Spleen (tissue), 11 donors: ENCODE measurements at regions not wholly inside any gene's neighbourhood (a gene's known extent, or its start where the extent isn't known, plus 50 kb on each side); places are given as distances from the start of the nearest gene placed in this dataset.
"Not testable (repeated sequence)": the region's sequence is repeated elsewhere in the genome, so short reads cannot be mapped to it uniquely, and the experiment has no call there.

Experiments used
- DNase-seq: peaks from one replicate; pipeline ENCODE4 v3.0.0-alpha.2; 2020
- H3K27ac ChIP-seq, 8 donors: fragments of 200-600 bp; sonication (generic) in 7 of 8; 1 replicate in 4 of 8; 2 replicates in 4 of 8; pipeline versions ENCODE4 v1.5.0 to v1.8.0; 2016 to 2021; ENCODE audit warnings: inconsistent platforms in 4 of 8, mild to moderate bottlenecking in 4 of 8, moderate library complexity in 1 of 8
- H3K27me3 ChIP-seq, 7 donors: fragments of 200-600 bp; sonication (generic) in 6 of 7; replicated peaks in 1 of 7; 1 replicate in 4 of 7; 2 replicates in 3 of 7; pipeline versions ENCODE4 v1.5.0 to v1.8.0; 2016 to 2021; ENCODE audit warnings: inconsistent platforms in 3 of 7, mild to moderate bottlenecking in 1 of 7
- H3K36me3 ChIP-seq, 6 donors: fragments of 200-600 bp; sonication (generic) in 5 of 6; 1 replicate in 4 of 6; 2 replicates in 2 of 6; pipeline versions ENCODE4 v1.5.0 to v1.8.0; 2016 to 2021; ENCODE audit warnings: inconsistent platforms in 2 of 6
- H3K4me1 ChIP-seq, 6 donors: fragments of 200-600 bp; sonication (generic) in 5 of 6; 1 replicate in 3 of 6; 2 replicates in 3 of 6; pipeline versions ENCODE4 v1.5.0 to v1.8.0; 2016 to 2021; ENCODE audit warnings: inconsistent platforms in 3 of 6
- H3K4me3 ChIP-seq, 8 donors: fragments of 200-600 bp; sonication (generic) in 7 of 8; 1 replicate in 4 of 8; 2 replicates in 4 of 8; pipeline versions ENCODE4 v1.5.0 to v1.8.0; 2016 to 2021; ENCODE audit warnings: inconsistent platforms in 4 of 8, mild to moderate bottlenecking in 4 of 8, moderate library complexity in 2 of 8
- H3K9me3 ChIP-seq, 8 donors: fragments of 200-600 bp; sonication (generic) in 7 of 8; 1 replicate in 4 of 8; 2 replicates in 4 of 8; pipeline versions ENCODE4 v1.5.0 to v1.8.0; 2016 to 2021; ENCODE audit warnings: inconsistent platforms in 4 of 8
- CTCF ChIP-seq, 11 experiments: fragments of 200-600 bp in 7 of 11; fragments of 450-650 bp in 4 of 11; sonication (generic) in 4 of 11; IDR thresholded peaks in 8 of 11; conservative IDR thresholded peaks in 3 of 11; 1 replicate in 7 of 11; 2 replicates in 4 of 11; pipeline versions ENCODE4 v1.4.0 to v1.8.0; 2016 to 2021; ENCODE audit warnings: antibody characterized with exemption in 11 of 11, inconsistent platforms in 4 of 11, mild to moderate bottlenecking in 1 of 11
- POLR2A ChIP-seq, 3 donors: fragments of 450-650 bp; IDR thresholded peaks; one replicate each; pipeline ENCODE4 v1.5.1; 2017; ENCODE audit warnings: antibody characterized with exemption in 3 of 3, mild to moderate bottlenecking in 1 of 3
- POLR2AphosphoS5 ChIP-seq, 3 donors: sonication (generic); formaldehyde crosslinking; IDR thresholded peaks; one replicate each; pipeline ENCODE4 v1.5.1; 2017; ENCODE audit warnings: antibody characterized with exemption in 3 of 3
- WGBS, 5 donors: extraction: QIAGEN DNeasy Blood & Tissue Kit in 3 of 5; methylation state at CpG; one replicate each; pipeline versions ENCODE4 v1.1.5 to v1.1.7; 2013 to 2018; 5-methylcytosine and 5-hydroxymethylcytosine counted together
- intact Hi-C: fragments of 100-400 bp; cut with DNase I; formaldehyde crosslinking; loops from one replicate; pipeline ENCODE4 v1.15.0; 2023; ENCODE audit warnings: low total_unique reads
- donor health status: healthy with polysubstance abuse.
- donor health status: DM: no; HTN: no; CAD: no; lungs with moderate emphysema.
- donor health status: DM: no; HTN: no; CAD: no.
- donor health status: Bipolar disorder and iron deficiency.
- donor health status: healthy.
- donor health status: DM: no; HTN: no; CAD: no.
- donor health status: DM: yes; HTN: yes; CAD: no.

- Histone ChIP-seq H3K27ac (no peak overlapping the region), H3K9me3 (no peaks in the 10 kb centered on the region), H3K27me3 (no peaks in the 10 kb centered on the region), H3K4me1 (no peaks in the 10 kb centered on the region), H3K4me3 (no peak overlapping the region), H3K36me3 (no peaks in the 10 kb centered on the region)
- no peak for DNase-seq
- intact Hi-C loops: no loop called here
- WGBS, 5 donors: 80 to 87% (median 84%) methylated on average over 5 of the region's 5 CpGs
- TF ChIP-seq POLR2A (IDR thresholded peaks at IDR 0.05) (no peak), CTCF (IDR thresholded peaks at IDR 0.05 in 8 of 11, conservative IDR thresholded peaks at IDR 0.05 in 3 of 11) (no peak), POLR2AphosphoS5 (IDR thresholded peaks at IDR 0.05) (no peak)
Observed at GRCh38 chr9:16063241-16063591, 510.4 kb downstream of the CCDC171 start.

- 87 to 94% (median 90%) methylated on average over 8 of the region's 8 CpGs for WGBS, 5 donors
- intact Hi-C loops: no loop called here
- Histone ChIP-seq H3K27ac (no peak overlapping the region), H3K4me3 (no peak overlapping the region), H3K4me1 (no peaks in the 10 kb centered on the region), H3K9me3 (peaks cover 0 to 3% (median 0%) of the 10 kb centered on the region in 8 donors), H3K27me3 (no peaks in the 10 kb centered on the region), H3K36me3 (no peaks in the 10 kb centered on the region)
- no peak for TF ChIP-seq POLR2AphosphoS5 (IDR thresholded peaks at IDR 0.05)
- TF ChIP-seq POLR2A (IDR thresholded peaks at IDR 0.05): no peak
- no peak for TF ChIP-seq CTCF (IDR thresholded peaks at IDR 0.05 in 8 of 11, conservative IDR thresholded peaks at IDR 0.05 in 3 of 11)
- no peak for DNase-seq
Observed at GRCh38 chr9:16064771-16065170, 511.9 kb downstream of the CCDC171 start.

- H3K27ac ChIP-seq, intact Hi-C loops, H3K27me3 ChIP-seq, H3K4me3 ChIP-seq, H3K36me3 ChIP-seq, H3K9me3 ChIP-seq, DNase-seq, H3K4me1 ChIP-seq: not testable (repeated sequence)
- WGBS, 5 donors: 52 to 79% (median 61%) methylated on average over 3 to 6 of the region's 6 CpGs
Observed at GRCh38 chr9:16066201-16066600, 513.4 kb downstream of the CCDC171 start.

GRCh38 chr9:16068476-16068875 is 515.6 kb downstream of the CCDC171 start:
- 89 to 95% (median 92%) methylated on average over 9 of the region's 9 CpGs for WGBS, 5 donors
- H3K27ac ChIP-seq: no peak overlapping the region
- intact Hi-C loops: no loop called here
- H3K36me3 ChIP-seq: no peaks in the 10 kb centered on the region
- no peak overlapping the region for H3K4me3 ChIP-seq
- DNase-seq: no peak
- TF ChIP-seq POLR2AphosphoS5 (IDR thresholded peaks at IDR 0.05) (no peak), POLR2A (IDR thresholded peaks at IDR 0.05) (no peak), CTCF (IDR thresholded peaks at IDR 0.05 in 8 of 11, conservative IDR thresholded peaks at IDR 0.05 in 3 of 11) (no peak)
- peaks cover 0 to 3% (median 0%) of the 10 kb centered on the region in 8 donors for H3K9me3 ChIP-seq
- no peaks in the 10 kb centered on the region for H3K27me3 ChIP-seq
- no peaks in the 10 kb centered on the region for H3K4me1 ChIP-seq

GRCh38 chr9:16069249-16069648 is 516.4 kb downstream of the CCDC171 start:
- TF ChIP-seq POLR2A (IDR thresholded peaks at IDR 0.05) (no peak), POLR2AphosphoS5 (IDR thresholded peaks at IDR 0.05) (no peak), CTCF (IDR thresholded peaks at IDR 0.05 in 8 of 11, conservative IDR thresholded peaks at IDR 0.05 in 3 of 11) (no peak)
- Histone ChIP-seq H3K9me3 (peaks cover 0 to 3% (median 0%) of the 10 kb centered on the region in 8 donors), H3K4me3 (no peak overlapping the region), H3K27ac (no peak overlapping the region), H3K4me1 (no peaks in the 10 kb centered on the region), H3K27me3 (no peaks in the 10 kb centered on the region), H3K36me3 (no peaks in the 10 kb centered on the region)
- no peak for DNase-seq
- WGBS, 5 donors: 89 to 95% (median 93%) methylated on average over 13 of the region's 13 CpGs
- intact Hi-C loops: no loop called here
